C4-2B (cell line): ENCODE measurements at regions not wholly inside any gene's neighbourhood (a gene's known extent, or its start where the extent isn't known, plus 50 kb on each side); places are given as distances from the start of the nearest gene placed in this dataset.
"Not testable (repeated sequence)": the region's sequence is repeated elsewhere in the genome, so short reads cannot be mapped to it uniquely, and the experiment has no call there.

ENCODE experiments used
- H3K27ac ChIP-seq: fragments of 450-650 bp; 2 replicates; pipeline ENCODE4 v1.5.1; 2017
- ZFX ChIP-seq: fragments of 450-650 bp; IDR thresholded peaks from 2 replicates; pipeline ENCODE4 v1.6.1; 2017
- TF ChIP-seq, protein P1 (sequence below): fragments of 450-650 bp; conservative IDR thresholded peaks from 2 replicates; pipeline ENCODE4 v1.5.1; 2017; ENCODE audit warnings: mild to moderate bottlenecking

DNA sequence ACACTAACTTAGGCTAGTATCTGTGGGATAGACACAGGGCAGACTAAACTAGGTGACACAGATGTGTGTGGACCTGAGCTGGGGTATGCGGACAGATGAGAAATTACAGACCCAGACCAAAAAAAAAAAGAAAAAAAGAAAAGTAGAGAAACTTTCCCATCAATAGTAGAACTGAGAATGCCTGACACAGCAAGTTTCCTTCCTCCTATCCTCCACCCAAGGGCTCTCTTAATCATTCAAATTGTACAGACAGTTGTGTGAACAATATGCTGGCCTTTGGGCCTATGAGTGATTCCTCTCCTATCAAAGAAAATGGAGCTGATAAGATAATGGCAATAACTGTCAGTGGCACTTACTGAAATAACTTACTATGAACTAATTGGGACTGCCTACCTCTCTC, 226.7 kb upstream of the PRDM1 start:
- TF ChIP-seq ZFX = no peak
- TF ChIP-seq, protein P1, sequence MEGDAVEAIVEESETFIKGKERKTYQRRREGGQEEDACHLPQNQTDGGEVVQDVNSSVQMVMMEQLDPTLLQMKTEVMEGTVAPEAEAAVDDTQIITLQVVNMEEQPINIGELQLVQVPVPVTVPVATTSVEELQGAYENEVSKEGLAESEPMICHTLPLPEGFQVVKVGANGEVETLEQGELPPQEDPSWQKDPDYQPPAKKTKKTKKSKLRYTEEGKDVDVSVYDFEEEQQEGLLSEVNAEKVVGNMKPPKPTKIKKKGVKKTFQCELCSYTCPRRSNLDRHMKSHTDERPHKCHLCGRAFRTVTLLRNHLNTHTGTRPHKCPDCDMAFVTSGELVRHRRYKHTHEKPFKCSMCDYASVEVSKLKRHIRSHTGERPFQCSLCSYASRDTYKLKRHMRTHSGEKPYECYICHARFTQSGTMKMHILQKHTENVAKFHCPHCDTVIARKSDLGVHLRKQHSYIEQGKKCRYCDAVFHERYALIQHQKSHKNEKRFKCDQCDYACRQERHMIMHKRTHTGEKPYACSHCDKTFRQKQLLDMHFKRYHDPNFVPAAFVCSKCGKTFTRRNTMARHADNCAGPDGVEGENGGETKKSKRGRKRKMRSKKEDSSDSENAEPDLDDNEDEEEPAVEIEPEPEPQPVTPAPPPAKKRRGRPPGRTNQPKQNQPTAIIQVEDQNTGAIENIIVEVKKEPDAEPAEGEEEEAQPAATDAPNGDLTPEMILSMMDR = no peak
- no peak overlapping the region for H3K27ac ChIP-seq

DNA sequence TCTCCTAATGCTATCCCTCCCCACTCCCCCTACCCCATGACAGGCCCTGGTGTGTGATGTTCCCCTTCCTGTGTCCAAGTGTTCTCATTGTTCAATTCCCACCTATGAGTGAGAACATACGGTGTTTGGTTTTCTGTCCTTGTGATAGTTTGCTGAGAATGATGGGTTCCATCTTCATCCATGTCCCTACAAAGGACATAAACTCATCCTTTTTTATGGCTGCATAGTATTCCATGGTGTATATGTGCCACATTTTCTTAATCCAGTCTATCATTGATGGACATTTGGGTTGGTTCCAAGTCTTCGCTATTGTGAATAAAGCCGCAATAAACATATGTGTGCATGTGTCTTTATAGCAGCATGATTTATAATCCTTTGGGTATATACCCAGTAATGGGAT, 227.5 kb upstream of the PRDM1 start:
- not testable (repeated sequence) for H3K27ac ChIP-seq

DNA sequence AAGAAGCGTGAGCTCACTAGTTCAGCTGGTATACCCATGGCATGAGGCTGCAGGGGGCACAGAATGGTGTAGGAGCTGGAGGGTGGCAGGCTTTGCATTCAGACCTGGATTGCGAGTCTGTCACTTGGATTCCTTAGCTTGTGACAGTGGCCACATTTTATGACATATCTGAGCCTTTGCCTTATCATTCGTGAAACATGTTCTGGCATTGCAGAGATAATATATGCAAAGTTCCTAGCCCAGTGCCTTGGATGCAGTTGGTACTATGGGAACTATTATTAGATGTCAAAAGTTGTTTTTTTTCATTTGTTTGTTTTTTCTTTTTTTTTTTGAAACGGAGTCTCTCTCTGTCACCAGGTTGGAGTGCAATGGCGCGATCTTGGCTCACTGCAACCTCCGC, 230.7 kb upstream of the PRDM1 start:
- TF ChIP-seq ZFX = no peak
- TF ChIP-seq, protein P1 = no peak
- no peak overlapping the region for H3K27ac ChIP-seq

DNA sequence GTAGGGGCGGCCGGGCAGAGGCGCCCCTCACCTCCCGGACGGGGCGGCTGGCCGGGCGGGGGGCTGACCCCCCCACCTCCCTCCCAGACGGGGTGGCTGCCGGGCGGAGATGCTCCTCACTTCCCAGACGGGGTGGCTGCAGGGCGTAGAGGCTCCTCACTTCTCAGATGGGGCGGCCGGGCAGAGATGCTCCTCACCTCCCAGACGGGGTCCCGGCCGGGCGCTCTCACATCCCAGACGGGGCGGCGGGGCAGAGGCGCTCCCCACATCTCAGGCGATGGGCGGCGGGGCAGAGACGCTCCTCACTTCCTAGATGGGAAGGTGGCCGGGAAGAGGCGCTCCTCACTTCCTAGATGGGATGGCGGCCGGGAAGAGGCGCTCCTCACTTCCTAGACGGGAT, 232.2 kb upstream of the PRDM1 start:
- H3K27ac ChIP-seq = not testable (repeated sequence)

DNA sequence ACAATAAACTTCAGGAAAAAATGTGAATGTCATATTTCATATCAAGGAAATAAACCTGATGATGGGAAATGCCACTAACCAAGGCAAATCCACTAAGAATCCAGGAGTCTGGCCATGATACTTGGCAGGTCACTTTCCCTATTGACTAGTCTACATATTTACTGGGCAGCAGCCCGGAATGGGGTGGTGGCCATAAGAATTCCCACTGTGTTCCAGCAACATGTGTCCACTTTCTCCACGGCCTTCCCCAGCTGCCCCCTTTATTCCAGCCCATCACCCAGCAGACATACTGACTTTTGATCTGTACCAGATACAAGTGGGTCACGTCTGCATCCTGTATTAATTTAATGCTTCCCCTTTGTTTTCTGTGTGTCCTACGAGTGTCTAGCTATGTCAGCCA, 234.5 kb upstream of the PRDM1 start:
- TF ChIP-seq, protein P1 = no peak
- TF ChIP-seq ZFX = no peak
- no peak overlapping the region for H3K27ac ChIP-seq

DNA sequence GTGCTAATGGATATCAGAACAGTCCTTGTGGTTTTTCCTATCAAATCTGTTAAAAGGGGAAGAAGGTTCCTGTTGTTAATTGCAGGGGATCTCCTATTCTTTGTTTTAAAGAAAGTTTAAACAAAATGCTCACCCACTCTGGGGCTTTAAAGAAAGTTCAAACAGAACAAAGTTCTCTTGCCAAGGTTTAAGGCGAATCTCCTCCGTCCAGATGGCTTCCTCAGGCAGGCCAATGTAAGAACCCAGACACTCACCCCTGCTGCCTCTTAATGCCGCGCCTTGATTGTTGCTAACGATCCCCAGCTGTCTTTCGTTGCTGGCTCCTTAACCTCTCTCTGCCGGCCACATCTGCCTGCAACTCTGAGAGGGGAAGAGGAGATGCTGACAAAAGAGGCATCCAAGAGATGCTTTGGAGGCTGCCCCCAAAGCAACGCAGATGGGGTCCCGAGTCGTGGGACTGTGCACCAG, 235.0 kb upstream of the PRDM1 start:
- no peak overlapping the region for H3K27ac ChIP-seq
- no peak for TF ChIP-seq ZFX
- TF ChIP-seq, protein P1 = no peak

DNA sequence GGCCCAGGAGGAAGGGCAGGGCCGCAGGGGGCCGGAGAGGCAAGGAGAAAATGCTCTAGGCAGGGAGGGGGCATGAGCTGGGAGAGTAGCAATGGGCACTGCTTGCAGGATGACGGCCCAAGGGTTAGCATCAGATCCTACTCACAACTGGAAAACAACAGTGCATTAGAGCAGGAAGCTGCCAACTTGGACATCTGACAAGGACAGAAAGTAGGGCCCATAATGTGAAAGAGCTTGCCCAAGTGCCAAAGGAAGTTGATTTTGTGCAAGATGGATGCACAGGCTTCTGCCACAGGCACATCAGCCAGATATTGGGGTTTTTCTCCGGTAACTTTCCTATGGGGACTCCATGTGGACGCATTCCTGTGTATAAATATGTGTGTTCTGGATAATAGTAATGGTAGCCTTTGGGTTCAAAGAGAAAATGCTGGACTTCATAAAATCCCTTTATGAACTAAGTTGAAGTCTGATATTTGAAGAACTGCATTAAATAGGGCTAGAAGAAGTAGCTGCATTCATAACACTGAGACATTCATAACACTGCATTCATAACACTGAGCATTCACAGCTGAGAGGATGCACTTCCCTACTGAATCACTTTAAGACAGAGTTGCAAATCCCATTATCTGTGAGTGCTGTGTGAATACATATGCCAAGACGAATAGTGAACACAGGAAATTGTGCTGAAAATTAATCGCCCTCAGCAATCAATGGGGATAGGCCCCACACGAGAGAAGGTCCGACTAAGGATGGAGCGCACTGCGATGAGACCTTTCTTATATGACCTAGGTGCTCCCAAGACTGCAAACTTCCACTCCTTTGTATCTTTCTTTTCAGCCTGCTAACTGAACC, 235.6 kb upstream of the PRDM1 start:
- no peak for TF ChIP-seq ZFX
- TF ChIP-seq, protein P1 = no peak
- no peak overlapping the region for H3K27ac ChIP-seq

DNA sequence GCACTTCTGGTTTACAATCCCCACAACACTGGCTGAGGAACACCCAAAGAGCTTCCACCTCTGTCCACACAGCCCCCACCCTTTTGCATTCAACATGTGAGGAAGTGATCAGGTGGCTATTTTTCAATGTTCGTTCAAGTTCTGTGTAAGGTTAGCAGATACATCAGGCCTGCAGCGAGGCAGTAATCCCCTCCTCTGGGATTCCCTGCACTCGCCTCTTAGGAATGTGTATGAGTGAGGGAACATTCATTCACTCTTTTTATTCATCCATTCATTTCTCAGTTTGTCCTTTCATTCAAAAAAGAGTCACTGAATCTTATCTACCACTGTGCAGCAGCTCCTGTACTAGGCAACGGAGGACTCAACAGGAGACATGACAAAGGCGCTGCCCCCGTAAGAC, 236.4 kb upstream of the PRDM1 start:
- TF ChIP-seq, protein P1 = no peak
- no peak for TF ChIP-seq ZFX

More for the DNA sequence above, 236.4 kb upstream of the PRDM1 start:
- no peak overlapping the region for H3K27ac ChIP-seq
